GM13977 (cell line): ENCODE measurements at regions not wholly inside any gene's neighbourhood (a gene's known extent, or its start where the extent isn't known, plus 50 kb on each side); places are given as distances from the start of the nearest gene placed in this dataset.
"Not testable (repeated sequence)": the region's sequence is repeated elsewhere in the genome, so short reads cannot be mapped to it uniquely, and the experiment has no call there.

Experiments
- DNase-seq: peaks from one replicate; pipeline ENCODE4 v3.0.0; 2012; ENCODE audit warnings: low spot score
- CTCF ChIP-seq: IDR thresholded peaks from 2 replicates; pipeline ENCODE4 v1.5.1; 2012; ENCODE audit warnings: mild to moderate bottlenecking, control low read depth; ENCODE audit not compliant: insufficient read depth; ENCODE audit errors: extremely low read depth, missing control alignments
- in situ Hi-C: fragments of 300-500 bp; cut with MboI; formaldehyde crosslinking; loops from one replicate; pipeline ENCODE4 v1.12.0; 2022; ENCODE audit warnings: low sequenced_read_pairs, low pct_unique_long_range_greater_than_20kb, mixed read lengths, inconsistent platforms; ENCODE audit not compliant: unreplicated experiment

GRCh38 chr13:84096216-84096615 lies 213.9 kb upstream of the SLITRK1 start:
- no peak for DNase-seq
- no peak for TF ChIP-seq CTCF
- in situ Hi-C loops, result no loop called here

- TF ChIP-seq CTCF, result no peak
- DNase-seq, result no peak
- in situ Hi-C loops, result no loop called here
Observed at GRCh38 chr13:84088996-84089395, 206.7 kb upstream of the SLITRK1 start.

GRCh38 chr13:84086847-84087162 lies 204.5 kb upstream of the SLITRK1 start:
- no peak for DNase-seq
- TF ChIP-seq CTCF, result no peak
- in situ Hi-C loops, result no loop called here

- in situ Hi-C loops, DNase-seq: not testable (repeated sequence)
Observed at GRCh38 chr13:84086098-84086846, 204.0 kb upstream of the SLITRK1 start.

- DNase-seq, result no peak
- TF ChIP-seq CTCF, result no peak
- in situ Hi-C loops, result no loop called here
Observed at GRCh38 chr13:84082462-84082861, 200.2 kb upstream of the SLITRK1 start.

GRCh38 chr13:84080748-84081530 lies 198.7 kb upstream of the SLITRK1 start:
- in situ Hi-C loops, result no loop called here
- TF ChIP-seq CTCF, result no peak

GRCh38 chr13:84077271-84077670 lies 195.0 kb upstream of the SLITRK1 start:
- no peak for DNase-seq
- no peak for TF ChIP-seq CTCF
- in situ Hi-C loops, result no loop called here

More at GRCh38 chr13:84080748-84081530, 198.7 kb upstream of the SLITRK1 start:
- DNase-seq, result no peak
